HG03469 (cell line): ENCODE measurements at regions not wholly inside any gene's neighbourhood (a gene's known extent, or its start where the extent isn't known, plus 50 kb on each side); places are given as distances from the start of the nearest gene placed in this dataset.
"Not testable (repeated sequence)": the region's sequence is repeated elsewhere in the genome, so short reads cannot be mapped to it uniquely, and the experiment has no call there.

Source experiments
- ATAC-seq: cut with Tn5 transposase; IDR thresholded peaks from one replicate; pipeline ENCODE4 v1.9.1; 2021; ENCODE audit warnings: mild to moderate bottlenecking, moderate library complexity, moderate number of reproducible peaks; ENCODE audit not compliant: unreplicated experiment

DNA sequence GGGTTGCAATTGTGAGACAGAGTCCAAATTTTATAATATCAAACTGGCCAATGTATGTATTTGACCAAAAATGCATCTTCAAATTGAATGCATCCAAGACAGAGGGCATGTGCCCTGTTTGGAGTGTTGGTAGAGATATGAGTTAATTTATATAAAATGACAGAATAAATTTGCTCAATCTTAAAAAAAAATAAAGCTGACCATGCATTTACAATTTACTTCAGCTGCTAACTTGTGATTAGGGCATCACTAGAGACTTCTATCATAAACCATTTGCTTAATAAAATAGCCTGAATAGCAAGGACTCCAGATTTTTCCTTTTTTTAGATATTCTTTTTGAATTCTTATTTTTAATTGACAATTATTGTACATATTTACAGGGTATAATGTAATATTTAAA, 1345.8 kb downstream of the CDH11 start:
- no peak for ATAC-seq

DNA sequence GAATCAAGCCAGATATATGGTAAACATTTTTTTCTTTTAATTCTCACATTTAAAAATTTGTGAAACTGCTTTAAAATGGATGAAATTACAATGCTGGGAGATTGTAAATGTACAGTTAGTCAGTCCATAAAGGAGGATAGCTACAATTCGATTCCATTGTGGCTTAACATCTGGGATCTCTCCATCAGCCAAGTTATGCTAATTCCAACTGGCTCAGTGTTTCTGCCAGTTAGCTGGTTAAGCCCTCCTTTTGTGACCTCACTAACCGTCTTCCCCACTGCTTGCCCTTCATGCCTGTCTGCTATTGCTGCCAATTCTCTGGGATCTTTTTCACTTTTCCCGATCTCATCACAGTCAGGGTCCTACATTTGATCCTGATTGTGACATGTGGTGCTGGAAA, 1347.6 kb downstream of the CDH11 start:
- no peak for ATAC-seq

DNA sequence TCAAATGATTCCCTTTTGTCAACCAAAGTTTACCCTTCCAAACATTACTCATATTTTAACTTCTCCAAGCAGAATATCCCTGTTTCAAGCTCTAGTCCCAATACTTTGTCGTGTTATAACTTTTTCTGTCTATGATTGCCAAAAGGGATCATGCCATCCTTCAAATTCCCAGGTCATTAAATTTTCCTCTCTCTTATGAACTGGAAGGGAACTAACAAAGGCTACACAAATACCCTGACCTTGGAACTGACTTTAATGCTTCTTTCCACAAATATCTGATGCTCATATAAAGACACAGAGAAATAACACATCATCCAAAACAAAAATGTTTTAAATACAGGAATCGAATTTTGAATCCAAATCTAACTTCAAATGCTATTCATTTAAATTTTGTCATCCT, 1352.7 kb downstream of the CDH11 start:
- ATAC-seq: no peak

DNA sequence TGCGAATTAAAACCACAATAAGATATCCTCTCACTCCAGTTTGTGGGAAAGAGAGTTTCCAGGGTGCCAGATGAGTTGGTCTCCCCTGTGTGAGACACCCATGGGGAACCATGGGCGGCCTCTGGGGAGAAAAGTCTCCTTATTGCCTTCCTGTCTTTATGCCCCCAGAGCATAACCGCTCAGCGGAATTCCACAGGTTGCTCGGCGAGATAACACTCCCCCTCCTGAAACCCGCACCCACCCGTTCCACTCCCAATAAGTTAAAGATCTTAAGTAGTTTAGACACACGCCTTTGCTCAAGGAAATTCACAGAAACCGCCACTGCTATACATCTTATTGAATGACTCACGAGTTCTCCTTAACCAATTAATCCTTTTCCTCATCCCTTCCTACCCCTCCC, 1361.6 kb downstream of the CDH11 start:
- not testable (repeated sequence) for ATAC-seq

DNA sequence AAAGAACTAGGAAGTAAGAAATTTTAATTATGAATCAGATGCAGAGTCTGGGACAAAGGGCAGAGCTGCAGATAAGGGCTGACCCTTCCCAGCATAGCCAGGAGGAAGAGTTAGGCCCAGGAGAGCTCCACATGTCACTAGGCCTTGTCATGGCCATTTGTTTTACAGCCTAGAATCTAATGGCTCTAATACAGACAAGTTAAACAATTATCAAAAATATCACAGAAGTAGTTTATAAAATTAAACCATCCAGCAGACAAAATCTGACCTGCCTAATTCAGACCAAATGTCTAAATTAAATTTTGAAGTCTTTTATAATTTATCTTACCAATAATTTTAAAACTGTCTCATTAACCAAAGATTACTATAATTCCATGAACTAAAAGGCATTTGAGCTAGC, 1369.5 kb downstream of the CDH11 start:
- no peak for ATAC-seq

DNA sequence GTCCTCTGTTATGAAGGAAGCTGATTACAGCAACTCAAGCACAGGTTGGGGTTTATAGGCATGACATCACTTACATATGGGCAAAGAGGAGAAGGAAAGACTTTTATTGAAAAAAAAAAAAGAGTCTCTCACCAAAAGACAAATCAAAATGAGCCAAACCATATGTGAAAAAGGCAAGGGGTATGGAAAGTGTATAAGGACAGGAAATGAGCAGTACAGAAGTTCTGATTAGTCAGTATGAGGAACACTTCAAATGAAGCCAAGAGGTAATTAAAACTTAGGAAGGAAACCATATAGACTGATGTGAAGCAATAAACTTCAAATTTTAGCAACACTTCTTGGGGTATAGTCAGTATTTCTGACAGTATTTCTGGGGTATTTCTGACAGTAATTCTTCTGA, 1372.6 kb downstream of the CDH11 start:
- ATAC-seq: no peak

DNA sequence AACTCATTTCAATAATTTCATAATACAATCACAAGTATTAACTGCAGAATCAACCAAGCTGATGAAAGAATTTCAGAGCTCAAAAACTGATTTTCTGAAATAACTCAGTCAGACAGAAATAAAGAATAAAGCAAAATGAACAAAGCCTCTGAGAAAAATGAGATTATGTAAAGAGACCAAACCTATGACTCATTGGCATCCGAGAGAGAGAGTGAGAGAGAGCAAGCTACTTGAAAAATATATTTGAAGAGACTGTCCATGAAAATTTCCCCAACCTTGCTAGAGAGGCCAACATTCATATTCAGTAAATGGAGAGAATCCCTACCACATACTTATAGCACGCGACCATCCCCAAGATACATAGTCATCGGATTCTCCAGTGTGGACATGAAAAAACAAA, 1376.4 kb downstream of the CDH11 start:
- ATAC-seq: no peak

DNA sequence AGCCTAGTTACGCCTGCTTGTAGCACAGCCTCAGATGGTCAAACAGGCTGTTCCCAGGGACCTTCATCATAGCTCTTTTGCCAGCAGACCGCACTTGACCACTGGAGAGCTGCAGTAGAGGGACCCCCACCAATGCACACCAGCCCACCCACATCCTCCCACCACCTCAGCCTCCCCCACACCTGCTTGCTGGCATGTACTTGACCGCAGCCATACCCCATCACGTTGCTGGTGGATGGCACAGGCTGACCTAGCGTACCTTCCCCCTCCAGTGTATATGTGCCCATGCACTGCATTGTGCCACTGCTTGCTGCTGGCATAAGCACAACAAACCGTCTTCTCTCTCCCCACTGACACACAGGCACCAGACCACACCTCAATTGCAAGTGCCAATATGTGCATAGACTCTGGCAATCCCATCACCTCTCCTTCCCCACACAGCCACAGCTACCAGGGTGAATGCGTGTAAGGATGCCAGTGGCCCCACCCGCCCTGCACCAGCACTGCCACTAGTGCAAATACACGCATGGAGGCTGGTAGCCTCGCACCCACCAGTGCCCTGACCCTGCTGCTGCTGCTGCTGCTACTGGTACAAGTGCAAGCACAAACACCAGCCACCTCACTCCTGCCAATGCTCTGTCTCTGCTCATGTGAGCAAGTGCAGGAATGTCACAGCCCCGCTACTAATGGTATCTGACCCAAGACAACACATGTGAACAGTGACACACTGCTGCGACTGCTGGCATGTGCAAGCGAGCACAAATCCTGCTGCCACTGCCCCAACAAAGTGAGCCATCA, 1377.6 kb downstream of the CDH11 start:
- no peak for ATAC-seq

DNA sequence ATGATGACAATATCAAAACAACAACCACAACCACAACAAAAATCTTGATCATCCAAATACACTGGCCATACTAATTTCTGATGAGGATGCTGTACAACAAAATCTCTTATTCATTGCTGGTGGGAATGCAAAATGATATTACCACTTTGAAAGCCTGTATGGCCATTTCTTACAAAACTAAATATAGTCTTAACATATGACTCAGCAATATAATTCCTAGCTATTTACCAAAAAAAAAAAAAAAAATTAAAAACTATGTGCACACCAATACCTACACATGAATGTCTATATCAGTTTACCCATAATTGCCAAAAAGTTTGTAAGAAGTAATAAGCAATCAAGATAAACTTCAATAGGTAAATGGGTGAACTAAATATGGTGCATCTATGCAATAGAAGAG, 1379.7 kb downstream of the CDH11 start:
- no peak for ATAC-seq

DNA sequence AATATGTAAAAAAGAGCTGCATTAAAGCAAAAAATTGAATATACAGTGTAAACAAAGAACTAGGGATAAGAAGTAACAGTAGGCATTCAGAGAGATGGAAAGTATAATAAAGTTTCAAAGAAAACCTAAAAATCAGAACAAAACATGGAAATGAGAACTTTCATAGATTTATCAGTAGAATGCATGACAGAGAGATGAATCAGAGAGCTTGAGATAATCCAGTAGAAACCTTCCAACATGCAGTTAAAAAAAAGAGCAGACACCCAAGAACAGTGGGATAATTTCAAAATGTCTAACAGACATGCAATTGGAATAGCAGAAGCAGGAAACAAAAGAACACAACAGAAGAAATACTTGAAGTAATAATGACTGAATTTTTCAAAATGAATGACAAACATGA, 1384.2 kb downstream of the CDH11 start:
- ATAC-seq: no peak

DNA sequence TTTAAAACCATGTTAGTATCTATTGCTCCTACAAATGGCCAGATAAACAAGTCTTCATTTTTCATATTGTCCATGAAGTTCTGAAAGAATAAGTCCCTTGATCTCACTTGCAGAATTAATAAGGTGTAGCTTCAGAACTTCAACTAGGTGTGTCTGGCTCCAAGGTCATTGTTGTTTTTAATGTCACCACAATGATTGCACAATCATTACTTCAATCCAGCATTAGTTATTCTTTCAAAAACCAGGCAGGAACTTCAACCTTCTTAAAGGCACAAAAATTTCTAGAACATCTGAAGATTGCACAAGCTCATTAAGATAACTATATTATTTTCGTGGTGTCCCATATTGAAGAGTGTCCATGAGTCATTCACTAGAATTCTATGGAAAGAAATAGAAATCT, 1386.4 kb downstream of the CDH11 start:
- ATAC-seq: no peak

DNA sequence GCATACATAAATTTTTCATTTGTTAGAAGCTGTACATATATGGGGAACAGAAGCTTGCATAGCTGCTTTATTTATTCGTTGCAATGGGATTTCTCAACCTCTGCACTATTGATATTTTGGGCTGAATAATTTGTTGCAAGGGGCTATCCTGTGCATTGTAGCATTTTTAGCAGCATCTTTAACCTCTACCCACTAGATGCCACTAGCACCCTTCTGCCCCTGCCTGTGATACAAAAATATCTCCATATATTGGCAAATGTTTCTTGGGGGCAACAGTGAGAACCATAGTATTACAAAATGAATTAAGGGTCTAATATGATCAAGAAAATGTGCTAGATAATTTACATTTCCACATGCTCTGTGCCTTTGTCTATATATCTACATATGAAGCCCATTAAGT, 1401.0 kb downstream of the CDH11 start:
- no peak for ATAC-seq

DNA sequence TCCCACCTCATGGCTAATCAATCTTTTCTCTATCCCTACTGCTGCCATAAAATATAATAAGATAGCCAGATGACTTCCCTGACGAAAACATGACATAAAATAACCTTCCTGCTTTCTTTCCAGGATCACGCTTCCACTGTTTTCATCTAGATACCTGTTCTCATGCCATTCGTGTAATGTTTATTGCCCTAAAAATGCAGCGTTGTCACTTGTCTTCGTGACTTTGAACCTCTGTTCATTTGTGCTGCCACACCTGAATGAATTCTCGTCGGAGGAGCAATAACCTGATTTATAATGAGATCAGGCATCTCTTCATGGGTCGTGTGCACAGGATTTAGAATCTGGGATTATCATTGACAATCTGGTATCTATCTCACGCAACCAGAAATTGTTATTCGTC, 1401.9 kb downstream of the CDH11 start:
- ATAC-seq: no peak

DNA sequence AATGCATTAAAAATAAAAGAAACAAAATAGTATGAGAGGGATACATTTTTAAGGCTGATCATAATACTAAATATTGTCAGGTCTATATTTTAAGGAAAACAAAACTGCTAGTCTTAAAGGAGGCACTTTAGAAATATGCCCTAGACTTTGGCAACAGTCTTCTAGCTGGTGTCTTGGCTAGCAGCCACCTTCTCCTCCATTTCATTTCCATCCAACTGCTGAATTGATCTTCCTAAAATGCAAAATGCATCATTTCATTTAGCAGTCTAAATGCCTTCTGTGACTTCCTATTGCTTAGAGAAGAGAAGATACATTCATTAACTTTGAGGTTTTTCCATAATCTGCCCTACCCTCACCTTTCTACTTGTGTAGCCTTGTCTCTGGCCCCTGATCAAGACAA, 1404.1 kb downstream of the CDH11 start:
- no peak for ATAC-seq

DNA sequence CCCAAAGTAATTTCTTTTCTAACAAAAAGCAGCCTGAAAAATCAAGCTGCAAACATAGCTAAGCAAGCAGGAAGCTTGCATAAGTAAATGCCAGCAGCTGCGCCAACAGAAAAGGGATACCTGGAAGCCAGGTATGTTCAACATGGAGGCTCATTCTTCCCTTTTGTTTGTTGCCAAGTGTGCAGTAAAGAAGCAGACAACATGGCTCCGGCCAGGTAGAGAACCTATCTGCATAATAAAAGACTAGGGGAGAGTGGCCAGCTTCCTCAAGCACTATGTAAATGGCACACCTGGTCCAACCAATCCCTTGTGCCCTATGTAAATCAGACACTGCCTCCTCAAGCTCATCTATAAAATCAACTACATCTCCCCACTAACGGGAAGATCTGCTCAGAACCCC, 1407.0 kb downstream of the CDH11 start:
- no peak for ATAC-seq

DNA sequence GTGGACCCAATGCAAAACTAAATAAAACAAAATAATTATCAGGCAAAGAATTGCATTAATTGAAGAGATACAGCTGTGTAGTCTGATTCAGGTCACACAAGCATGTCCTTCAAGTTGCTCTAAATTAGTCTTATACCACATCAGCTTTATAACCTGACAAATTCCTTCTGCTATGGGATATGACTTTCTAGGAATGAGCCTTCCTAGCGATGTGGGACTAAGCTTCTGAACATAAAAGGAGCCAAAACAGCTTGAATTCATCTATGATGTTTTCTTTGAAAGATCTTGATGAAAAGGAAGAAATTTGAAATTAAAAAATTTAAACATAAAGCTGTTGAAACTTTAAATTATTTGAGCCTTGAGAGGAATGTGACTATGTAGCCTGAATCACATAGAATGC, 1409.1 kb downstream of the CDH11 start:
- ATAC-seq: no peak

DNA sequence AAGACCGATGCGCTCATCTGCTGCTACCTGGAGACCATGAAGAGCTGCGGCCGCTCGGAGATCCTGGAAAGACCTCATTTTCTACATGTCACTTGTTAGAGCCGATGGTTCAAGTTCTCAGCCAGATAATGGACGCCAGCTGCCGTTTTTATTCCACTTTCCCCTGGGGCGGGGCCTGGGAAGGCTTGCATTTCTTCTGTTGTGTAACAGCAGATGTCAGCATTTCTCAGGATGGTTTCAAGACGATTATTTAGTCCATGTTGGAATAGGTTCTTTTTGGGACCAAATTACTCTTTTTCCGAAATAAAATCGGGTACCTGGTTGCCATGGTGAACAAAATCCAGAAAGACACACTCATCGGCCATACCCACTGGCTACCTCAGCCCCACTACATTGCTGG, 1418.3 kb downstream of the CDH11 start:
- ATAC-seq: no peak

DNA sequence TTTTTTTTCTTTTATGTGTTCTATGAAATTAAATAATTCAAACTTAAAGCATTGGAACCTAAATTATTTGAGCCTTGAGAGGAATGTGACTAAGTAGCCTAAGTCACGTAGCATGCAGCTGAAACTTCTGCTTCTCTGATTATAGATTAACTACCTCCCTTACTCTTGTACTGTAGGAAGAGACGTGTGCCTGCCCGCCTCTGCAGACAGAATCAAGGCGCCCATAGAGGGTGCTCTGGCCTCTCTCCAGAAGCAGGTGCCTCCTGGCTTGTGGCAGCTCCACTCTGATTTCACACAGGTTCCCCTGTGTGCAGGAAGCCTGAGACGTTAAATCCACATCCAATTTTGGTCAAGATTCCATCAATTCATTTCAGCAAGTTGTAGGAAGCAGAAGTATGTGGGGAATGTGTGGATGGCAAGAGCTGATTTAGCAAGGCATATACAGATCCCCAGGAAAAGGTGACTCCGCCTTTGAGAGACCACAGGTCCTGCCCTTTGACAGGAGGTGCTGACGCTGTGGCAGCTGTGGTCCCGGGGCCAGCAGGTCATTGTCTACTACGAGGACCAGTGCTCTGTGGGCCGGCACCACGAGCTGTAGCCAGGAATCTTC, 1418.8 kb downstream of the CDH11 start:
- no peak for ATAC-seq

DNA sequence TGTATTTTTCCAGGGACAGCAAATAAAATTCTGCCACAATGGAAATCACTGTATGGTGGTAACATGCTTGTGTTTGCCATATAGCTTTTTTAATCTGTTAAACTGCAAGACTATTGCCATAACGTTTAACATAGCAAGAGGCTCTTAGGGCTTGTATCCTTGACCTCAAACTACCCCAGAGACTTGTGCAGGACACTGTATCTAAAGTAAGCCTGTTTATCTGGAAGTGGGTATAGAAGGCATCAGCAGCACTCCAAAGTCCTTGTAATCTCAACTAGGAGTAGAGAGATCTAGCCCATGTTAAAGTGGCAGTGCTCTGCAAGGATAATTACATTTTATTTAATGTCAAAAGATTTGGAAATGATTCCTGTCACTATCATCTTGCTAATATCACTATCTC, 1424.1 kb downstream of the CDH11 start:
- no peak for ATAC-seq

DNA sequence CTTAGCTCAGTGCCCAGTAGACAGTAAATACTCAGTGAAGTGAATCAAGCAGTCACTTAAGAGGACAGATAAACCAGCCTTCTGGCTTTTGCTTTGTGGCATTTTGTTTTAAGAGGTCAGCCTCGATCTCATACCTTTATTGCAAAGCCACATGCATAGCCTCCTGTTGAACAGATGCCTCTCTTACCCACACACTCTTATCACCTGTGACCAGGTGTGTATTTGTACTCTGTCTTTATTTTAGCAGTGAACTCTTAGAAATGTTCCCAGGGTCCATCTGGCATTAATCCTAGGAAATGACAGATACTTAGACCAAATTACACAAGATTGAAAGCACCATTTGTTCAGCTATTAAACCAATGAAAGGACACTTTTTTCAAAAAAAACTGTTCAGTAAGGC, 1426.5 kb downstream of the CDH11 start:
- no peak for ATAC-seq

DNA sequence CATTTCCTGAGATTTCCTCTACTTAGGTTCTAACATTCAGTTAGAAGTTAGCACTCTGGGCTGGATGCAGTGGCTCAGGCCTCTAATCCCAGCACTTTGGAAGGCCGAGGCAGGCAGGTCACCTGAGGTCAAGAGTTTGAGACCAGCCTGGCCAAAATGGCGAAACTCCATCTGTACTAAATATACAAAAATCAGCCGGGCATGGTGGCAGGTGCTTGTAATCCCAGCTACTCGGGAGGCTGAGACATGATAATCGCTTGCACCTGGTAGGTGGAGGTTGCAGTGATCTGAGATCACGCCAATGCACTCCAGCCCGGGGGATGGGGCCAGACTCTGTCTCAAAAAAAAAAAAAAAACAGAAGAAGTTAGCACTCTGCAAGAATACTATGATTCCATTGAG, 1430.9 kb downstream of the CDH11 start:
- no peak for ATAC-seq

DNA sequence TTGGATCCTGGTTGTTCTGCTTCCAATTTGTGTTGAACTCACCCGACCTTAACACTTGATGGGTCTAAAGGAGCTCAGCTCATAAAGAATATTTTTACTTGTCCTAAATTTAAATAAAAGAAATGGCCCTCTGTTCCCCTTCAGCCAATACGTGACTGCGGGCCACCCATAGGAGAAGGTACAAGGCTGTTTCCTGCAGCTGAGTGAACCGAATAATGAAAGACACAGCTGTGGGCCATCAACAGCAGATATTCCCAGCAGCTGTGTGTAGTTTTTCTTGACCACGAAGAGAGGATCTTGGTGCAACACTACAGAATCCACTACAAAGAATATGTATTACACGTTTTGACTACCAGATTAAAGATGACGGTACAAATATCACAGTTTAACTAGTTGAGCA, 1431.6 kb downstream of the CDH11 start:
- ATAC-seq: no peak

DNA sequence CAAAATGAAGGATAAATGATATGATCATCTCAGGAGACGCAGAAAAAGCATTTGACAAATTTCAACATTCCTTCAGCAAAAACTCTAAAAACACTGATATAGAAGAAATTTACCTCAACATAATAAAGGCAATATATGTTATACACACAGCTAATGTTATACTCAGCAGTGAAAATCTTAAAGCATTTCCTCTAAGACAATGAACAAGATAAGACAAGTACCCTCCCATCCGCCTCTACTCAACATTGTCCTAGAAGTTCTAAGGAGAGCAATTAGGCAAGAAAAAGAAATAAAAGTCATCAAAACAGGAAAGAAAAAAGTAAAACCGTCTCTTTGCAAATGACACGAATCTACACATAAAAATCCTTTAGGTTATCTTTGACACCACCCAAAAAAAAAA, 1432.8 kb downstream of the CDH11 start:
- no peak for ATAC-seq
